Uterus (tissue), 3 donors: ENCODE measurements at regions not wholly inside any gene's neighbourhood (a gene's known extent, or its start where the extent isn't known, plus 50 kb on each side); places are given as distances from the start of the nearest gene placed in this dataset.

ENCODE experiments used
- DNase-seq, 2 donors: peaks; one replicate each; pipeline ENCODE4 v3.0.0-alpha.2; 2019 to 2020
- H3K27ac ChIP-seq, 2 donors: fragments of 200-600 bp; sonication (generic); 1 replicate in 1 of 2; 2 replicates in 1 of 2; pipeline ENCODE4 v1.5.1; 2016 to 2018
- H3K27me3 ChIP-seq, 2 donors: fragments of 200-600 bp; sonication (generic); one replicate each; pipeline ENCODE4 v1.5.1; 2018 to 2019; ENCODE audit warnings: control low read depth in 1 of 2
- H3K36me3 ChIP-seq, 2 donors: fragments of 200-600 bp; sonication (generic); one replicate each; pipeline ENCODE4 v1.5.1; 2019; ENCODE audit warnings: control low read depth in 1 of 2
- H3K4me1 ChIP-seq, 2 donors: fragments of 200-600 bp; sonication (generic); one replicate each; pipeline ENCODE4 v1.5.1; 2018 to 2019; ENCODE audit warnings: control low read depth in 1 of 2
- H3K4me3 ChIP-seq, 2 donors: fragments of 200-600 bp; sonication (generic); 1 replicate in 1 of 2; 2 replicates in 1 of 2; pipeline ENCODE4 v1.5.1; 2018 to 2019; ENCODE audit warnings: mild to moderate bottlenecking in 1 of 2
- H3K9me3 ChIP-seq, 2 donors: fragments of 200-600 bp; sonication (generic); one replicate each; pipeline ENCODE4 v1.5.1; 2019; ENCODE audit warnings: control low read depth in 1 of 2
- CTCF ChIP-seq, 4 experiments: fragments of 200-600 bp in 2 of 4; fragments of 450-650 bp in 2 of 4; sonication (generic) in 2 of 4; IDR thresholded peaks; one replicate each; pipeline ENCODE4 v1.5.1; 2016 to 2019; ENCODE audit warnings: antibody characterized with exemption in 4 of 4, mild to moderate bottlenecking in 2 of 4, moderate library complexity in 1 of 4
- POLR2A ChIP-seq, 2 donors: fragments of 450-650 bp; IDR thresholded peaks; one replicate each; pipeline ENCODE4 v1.6.1; 2016; ENCODE audit warnings: antibody characterized with exemption in 2 of 2, mild to moderate bottlenecking in 1 of 2, moderate library complexity in 1 of 2
- intact Hi-C: fragments of 100-400 bp; cut with DNase I; formaldehyde crosslinking; loops from one replicate; pipeline ENCODE4 v1.15.1; 2023; ENCODE audit warnings: low total_unique reads
- donor health status: DM: yes; HTN: yes; CAD: no.

- intact Hi-C loops: no loop called here
- TF ChIP-seq CTCF (IDR thresholded peaks at IDR 0.05): no peak
- TF ChIP-seq POLR2A (IDR thresholded peaks at IDR 0.05): no peak
- Histone ChIP-seq H3K4me1 (no peaks in the 10 kb centered on the region), H3K36me3 (no peaks in the 10 kb centered on the region), H3K27me3 (no peaks in the 10 kb centered on the region), H3K4me3 (no peak overlapping the region), H3K9me3 (no peaks in the 10 kb centered on the region), H3K27ac (no peak overlapping the region)
- DNase-seq: no peak
Measured at GRCh38 chr2:23127465-23127864, 257.5 kb upstream of the KLHL29 start.

- no peaks in the 10 kb centered on the region for H3K4me1 ChIP-seq
- intact Hi-C loops: no loop called here
- no peak for DNase-seq
- H3K4me3 ChIP-seq: no peak overlapping the region
- no peak overlapping the region for H3K27ac ChIP-seq
- H3K9me3 ChIP-seq: no peaks in the 10 kb centered on the region
- H3K27me3 ChIP-seq: no peaks in the 10 kb centered on the region
- TF ChIP-seq POLR2A (IDR thresholded peaks at IDR 0.05) (no peak), CTCF (IDR thresholded peaks at IDR 0.05) (no peak)
- H3K36me3 ChIP-seq: no peaks in the 10 kb centered on the region
Measured at GRCh38 chr2:23128684-23129292, 256.2 kb upstream of the KLHL29 start.

GRCh38 chr2:23131066-23131575 lies 253.9 kb upstream of the KLHL29 start:
- Histone ChIP-seq H3K36me3 (no peaks in the 10 kb centered on the region), H3K27me3 (no peaks in the 10 kb centered on the region), H3K4me1 (peaks cover 8 to 10% of the 10 kb centered on the region in 2 donors), H3K4me3 (no peak overlapping the region), H3K27ac (no peak overlapping the region), H3K9me3 (no peaks in the 10 kb centered on the region)
- DNase-seq: no peak
- intact Hi-C loops: no loop called here
- TF ChIP-seq POLR2A (IDR thresholded peaks at IDR 0.05) (no peak), CTCF (IDR thresholded peaks at IDR 0.05) (no peak)

- H3K4me1 ChIP-seq: peaks cover 8 to 10% of the 10 kb centered on the region in 2 donors
- H3K27me3 ChIP-seq: no peaks in the 10 kb centered on the region
- no peaks in the 10 kb centered on the region for H3K36me3 ChIP-seq
- intact Hi-C loops: no loop called here
- H3K9me3 ChIP-seq: no peaks in the 10 kb centered on the region
- DNase-seq: no peak
- TF ChIP-seq POLR2A (IDR thresholded peaks at IDR 0.05): no peak
- TF ChIP-seq CTCF (IDR thresholded peaks at IDR 0.05): no peak
- no peak overlapping the region for H3K4me3 ChIP-seq
- no peak overlapping the region for H3K27ac ChIP-seq
Measured at GRCh38 chr2:23132000-23132399, 253.0 kb upstream of the KLHL29 start.

- no peak for TF ChIP-seq POLR2A (IDR thresholded peaks at IDR 0.05)
- TF ChIP-seq CTCF (IDR thresholded peaks at IDR 0.05): no peak
- no peak for DNase-seq
- no peak overlapping the region for H3K27ac ChIP-seq
- H3K36me3 ChIP-seq: no peaks in the 10 kb centered on the region
- no peak overlapping the region for H3K4me3 ChIP-seq
- intact Hi-C loops: no loop called here
- no peaks in the 10 kb centered on the region for H3K9me3 ChIP-seq
- peaks cover 8 to 10% of the 10 kb centered on the region in 2 donors for H3K4me1 ChIP-seq
- H3K27me3 ChIP-seq: no peaks in the 10 kb centered on the region
Measured at GRCh38 chr2:23132823-23133595, 252.0 kb upstream of the KLHL29 start.
